Thyroid gland (tissue), 4 donors: ENCODE measurements at regions not wholly inside any gene's neighbourhood (a gene's known extent, or its start where the extent isn't known, plus 50 kb on each side); places are given as distances from the start of the nearest gene placed in this dataset.
A peak's percentile ranks its signal among the peaks of the same experiment; 100 is the strongest.

Experiments used
- DNase-seq, 2 donors: peaks; one replicate each; pipeline ENCODE4 v3.0.0-alpha.2; 2019
- H3K27ac ChIP-seq, 3 donors: fragments of 200-600 bp; sonication (generic); 1 replicate in 2 of 3; 2 replicates in 1 of 3; pipeline ENCODE4 v1.5.1; 2016 to 2019; ENCODE audit warnings: mild to moderate bottlenecking in 1 of 3, moderate library complexity in 1 of 3
- H3K27me3 ChIP-seq: fragments of 200-600 bp; sonication (generic); one replicate; pipeline ENCODE4 v1.5.1; 2019
- H3K36me3 ChIP-seq, 2 donors: fragments of 200-600 bp; sonication (generic); one replicate each; pipeline ENCODE4 v1.5.1; 2016 to 2019
- H3K4me1 ChIP-seq, 2 donors: fragments of 200-600 bp; sonication (generic); one replicate each; pipeline ENCODE4 v1.5.1; 2017 to 2019
- H3K4me3 ChIP-seq, 3 donors: fragments of 200-600 bp; sonication (generic); replicated peaks in 1 of 3; 1 replicate in 2 of 3; 2 replicates in 1 of 3; pipeline ENCODE4 v1.5.1; 2016; ENCODE audit warnings: mild to moderate bottlenecking in 1 of 3
- H3K9me3 ChIP-seq: fragments of 200-600 bp; sonication (generic); one replicate; pipeline ENCODE4 v1.5.1; 2017
- POLR2A ChIP-seq, 2 donors: fragments of 450-650 bp; IDR thresholded peaks; one replicate each; pipeline ENCODE4 v1.6.1; 2017; ENCODE audit warnings: antibody characterized with exemption in 2 of 2, mild to moderate bottlenecking in 2 of 2, moderate library complexity in 1 of 2
- WGBS, 2 donors: methylation state at CpG; one replicate each; pipeline ENCODE4 v1.1.5; 2017; 5-methylcytosine and 5-hydroxymethylcytosine counted together
- intact Hi-C: fragments of 100-400 bp; cut with DNase I; formaldehyde crosslinking; loops from one replicate; pipeline ENCODE4 v1.15.1; 2023
- TF ChIP-seq, protein P1 (sequence below), 6 experiments: fragments of 200-600 bp in 3 of 6; fragments of 450-650 bp in 3 of 6; sonication (generic) in 3 of 6; IDR thresholded peaks; one replicate each; pipeline ENCODE4 v1.5.1; 2016 to 2019; ENCODE audit warnings: antibody characterized with exemption in 6 of 6, mild to moderate bottlenecking in 2 of 6, inconsistent platforms in 1 of 6, moderate library complexity in 1 of 6

DNA sequence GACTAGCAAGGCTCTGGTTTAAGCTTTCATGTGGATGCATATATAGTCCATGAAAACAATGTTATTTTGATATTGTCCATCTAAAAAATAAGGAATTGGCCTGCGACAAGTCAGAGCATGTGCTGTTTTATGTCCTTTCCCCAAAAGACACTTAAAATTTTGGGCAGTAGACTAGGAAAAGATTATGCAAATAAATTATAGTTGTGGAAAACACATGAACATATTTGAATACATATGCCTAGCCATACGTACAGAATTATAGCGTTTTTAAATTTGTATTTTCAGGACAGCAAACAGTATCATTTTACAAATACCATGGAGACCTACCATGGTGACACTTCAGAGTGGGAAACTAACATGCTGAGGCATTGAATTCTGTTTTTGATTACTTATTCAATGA, 113.8 kb upstream of the SLC5A12 start:
- H3K4me1 ChIP-seq, result no peaks in the 10 kb centered on the region
- H3K9me3 ChIP-seq, result no peaks in the 10 kb centered on the region
- TF ChIP-seq, protein P1, sequence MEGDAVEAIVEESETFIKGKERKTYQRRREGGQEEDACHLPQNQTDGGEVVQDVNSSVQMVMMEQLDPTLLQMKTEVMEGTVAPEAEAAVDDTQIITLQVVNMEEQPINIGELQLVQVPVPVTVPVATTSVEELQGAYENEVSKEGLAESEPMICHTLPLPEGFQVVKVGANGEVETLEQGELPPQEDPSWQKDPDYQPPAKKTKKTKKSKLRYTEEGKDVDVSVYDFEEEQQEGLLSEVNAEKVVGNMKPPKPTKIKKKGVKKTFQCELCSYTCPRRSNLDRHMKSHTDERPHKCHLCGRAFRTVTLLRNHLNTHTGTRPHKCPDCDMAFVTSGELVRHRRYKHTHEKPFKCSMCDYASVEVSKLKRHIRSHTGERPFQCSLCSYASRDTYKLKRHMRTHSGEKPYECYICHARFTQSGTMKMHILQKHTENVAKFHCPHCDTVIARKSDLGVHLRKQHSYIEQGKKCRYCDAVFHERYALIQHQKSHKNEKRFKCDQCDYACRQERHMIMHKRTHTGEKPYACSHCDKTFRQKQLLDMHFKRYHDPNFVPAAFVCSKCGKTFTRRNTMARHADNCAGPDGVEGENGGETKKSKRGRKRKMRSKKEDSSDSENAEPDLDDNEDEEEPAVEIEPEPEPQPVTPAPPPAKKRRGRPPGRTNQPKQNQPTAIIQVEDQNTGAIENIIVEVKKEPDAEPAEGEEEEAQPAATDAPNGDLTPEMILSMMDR (IDR thresholded peaks at IDR 0.05), result no peak
- no peak for TF ChIP-seq POLR2A (IDR thresholded peaks at IDR 0.05)
- H3K27ac ChIP-seq, result no peak overlapping the region
- no peak overlapping the region for H3K4me3 ChIP-seq
- intact Hi-C loops, result no loop called here
- H3K27me3 ChIP-seq, result no peaks in the 10 kb centered on the region
- no peaks in the 10 kb centered on the region for H3K36me3 ChIP-seq
- WGBS, 2 donors, result 90 to 91% methylated on average over 3 of the region's 3 CpGs
- DNase-seq, result no peak

DNA sequence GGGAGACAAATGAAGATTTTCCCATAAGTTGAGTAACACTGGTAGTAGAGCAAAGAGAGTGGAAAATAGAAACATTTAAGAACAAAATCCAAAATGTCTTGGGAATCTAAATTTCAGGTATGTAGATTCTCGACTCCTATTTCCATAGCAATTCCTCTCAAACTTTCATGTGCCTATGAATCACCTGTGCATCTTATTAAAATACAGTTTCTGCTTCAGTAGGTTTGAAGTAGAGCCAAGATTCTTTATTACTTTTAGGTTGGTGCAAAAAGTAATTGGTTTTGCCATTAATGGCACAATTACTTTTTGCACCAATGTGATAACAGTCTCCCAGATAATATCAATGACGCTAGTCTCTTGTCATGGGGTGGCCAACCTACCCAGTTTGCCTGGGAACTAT, 115.3 kb upstream of the SLC5A12 start:
- Histone ChIP-seq H3K9me3 (no peaks in the 10 kb centered on the region), H3K4me3 (no peak overlapping the region), H3K27ac (no peak overlapping the region), H3K36me3 (no peaks in the 10 kb centered on the region), H3K4me1 (peaks cover 0 to 1% of the 10 kb centered on the region in 2 donors), H3K27me3 (no peaks in the 10 kb centered on the region)
- WGBS, 2 donors, result 75 to 81% methylated on average over 2 of the region's 2 CpGs
- intact Hi-C loops, result no loop called here
- no peak for DNase-seq
- TF ChIP-seq, protein P1 (IDR thresholded peaks at IDR 0.05), result no peak
- TF ChIP-seq POLR2A (IDR thresholded peaks at IDR 0.05), result no peak

DNA sequence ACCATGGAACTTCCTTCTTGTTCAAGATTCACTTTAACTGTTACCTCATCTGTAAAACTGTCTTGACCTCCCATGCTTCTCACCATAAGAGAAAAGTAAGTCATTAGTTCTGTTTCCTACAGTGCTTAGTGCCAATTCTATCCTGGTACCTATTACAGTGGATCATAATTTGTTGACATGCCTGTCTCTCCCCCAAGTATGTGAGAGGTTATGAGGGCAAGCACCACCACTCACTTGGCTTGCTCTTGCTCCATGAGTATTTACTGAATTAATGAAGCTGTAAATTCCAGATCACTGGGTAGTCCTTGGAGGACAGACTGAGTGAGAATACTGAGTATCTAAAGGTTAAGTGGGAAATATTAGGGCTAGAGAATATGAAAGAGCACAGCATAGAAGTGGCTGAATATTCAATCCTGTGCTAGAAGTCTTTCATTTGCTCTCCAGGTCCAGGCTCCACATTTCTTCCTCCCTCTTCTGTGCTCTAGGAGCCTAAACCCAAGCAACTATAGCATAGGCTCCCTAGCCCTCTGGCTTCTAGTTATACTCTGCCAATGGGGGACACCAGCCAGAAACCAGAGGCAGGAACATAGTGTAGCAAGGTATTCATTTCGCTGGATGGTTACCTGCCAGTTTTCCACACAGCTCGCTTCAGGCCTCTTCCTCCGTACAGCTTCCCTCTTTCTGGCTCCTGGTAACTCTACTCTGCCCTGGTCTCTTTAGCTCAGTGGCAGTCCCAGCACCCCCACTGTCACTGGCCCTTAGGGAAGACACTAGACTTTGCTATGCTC, 118.2 kb upstream of the SLC5A12 start:
- no peak overlapping the region for H3K4me3 ChIP-seq
- TF ChIP-seq, protein P1 (IDR thresholded peaks at IDR 0.05), result no peak
- TF ChIP-seq POLR2A (IDR thresholded peaks at IDR 0.05), result no peak
- whole genome bisulfite sequencing, 2 donors, result 75 to 96% methylated on average over 3 of the region's 3 CpGs
- no peaks in the 10 kb centered on the region for H3K36me3 ChIP-seq
- DNase-seq, result no peak
- H3K27ac ChIP-seq, result no peak overlapping the region
- H3K4me1 ChIP-seq, result peaks cover 0 to 6% of the 10 kb centered on the region in 2 donors
- H3K27me3 ChIP-seq, result no peaks in the 10 kb centered on the region
- H3K9me3 ChIP-seq, result no peaks in the 10 kb centered on the region
- intact Hi-C loops, result no loop called here

DNA sequence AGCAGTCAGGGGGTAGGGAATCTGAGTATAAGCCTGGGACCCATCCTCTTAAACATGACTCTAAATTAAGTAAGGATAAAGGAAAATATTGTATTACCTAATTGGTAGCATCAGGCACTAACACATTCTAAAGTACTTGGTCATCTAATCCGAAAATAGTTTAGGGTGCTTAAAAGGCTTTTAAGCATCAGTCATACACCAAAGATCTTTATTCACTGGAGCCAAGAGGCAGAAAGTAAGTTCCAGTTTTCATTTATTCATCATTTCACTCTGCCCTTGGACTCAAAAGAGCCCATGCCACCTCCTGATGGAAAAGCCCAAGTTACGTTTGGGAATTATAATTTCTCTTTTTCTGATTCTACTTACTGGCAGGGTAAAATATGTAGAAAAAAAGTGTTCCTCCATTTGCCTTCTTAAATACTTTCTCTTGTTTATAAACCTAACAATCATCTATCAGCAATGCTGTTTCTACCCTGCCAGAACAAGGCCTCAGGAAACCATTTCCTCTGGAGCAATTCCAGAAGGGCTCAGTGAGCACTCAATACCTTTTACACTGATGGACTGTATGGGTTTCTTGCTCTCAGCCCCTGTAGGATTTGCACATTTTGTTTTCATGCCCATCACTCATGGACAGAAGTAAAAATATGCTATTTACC, 120.1 kb upstream of the SLC5A12 start:
- no peak for TF ChIP-seq POLR2A (IDR thresholded peaks at IDR 0.05)
- TF ChIP-seq, protein P1 (IDR thresholded peaks at IDR 0.05), result no peak
- intact Hi-C loops, result no loop called here
- WGBS, 2 donors, result 55 to 80% methylated on average over 2 of the region's 2 CpGs
- Histone ChIP-seq H3K36me3 (no peaks in the 10 kb centered on the region), H3K27ac (peak overlapping the region in 1 of 3 donors; percentile 24), H3K27me3 (no peaks in the 10 kb centered on the region), H3K9me3 (no peaks in the 10 kb centered on the region), H3K4me3 (no peak overlapping the region), H3K4me1 (peaks cover 0 to 6% of the 10 kb centered on the region in 2 donors)
- no peak for DNase-seq
